HG02610 (cell line): ENCODE measurements at regions not wholly inside any gene's neighbourhood (a gene's known extent, or its start where the extent isn't known, plus 50 kb on each side); places are given as distances from the start of the nearest gene placed in this dataset.
"Not testable (repeated sequence)": the region's sequence is repeated elsewhere in the genome, so short reads cannot be mapped to it uniquely, and the experiment has no call there.

Experiments
- ATAC-seq: cut with Tn5 transposase; IDR thresholded peaks from one replicate; pipeline ENCODE4 v1.9.1; 2021; ENCODE audit warnings: mild to moderate bottlenecking, moderate library complexity; ENCODE audit not compliant: unreplicated experiment

- no peak for ATAC-seq
Observed at GRCh38 chr1:70667494-70668170, 256.6 kb downstream of the CTH start.

DNA sequence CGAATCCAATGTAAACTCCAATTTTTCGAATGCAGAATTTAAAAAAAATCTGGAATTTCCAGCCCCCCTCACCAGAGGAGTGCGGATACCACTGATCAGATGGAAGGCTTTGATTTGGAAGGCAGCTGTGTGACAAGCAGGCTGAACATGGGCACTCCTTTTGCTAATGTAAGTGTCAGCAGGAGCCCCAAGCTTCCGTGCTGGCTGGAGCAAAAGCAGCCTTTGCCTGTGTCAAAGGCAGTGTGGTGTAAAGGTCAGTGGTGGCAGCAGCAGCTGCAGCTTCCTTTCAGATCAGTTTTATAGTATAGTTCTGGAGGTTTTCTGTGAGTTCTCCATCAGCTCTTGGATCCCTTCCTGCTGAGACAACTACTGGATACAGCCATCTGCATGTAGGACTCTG is 259.9 kb downstream of the CTH start:
- ATAC-seq = no peak

GRCh38 chr1:70672442-70672888 is 261.4 kb downstream of the CTH start:
- no peak for ATAC-seq

- peak; percentile 34 for ATAC-seq
Observed at GRCh38 chr1:70674941-70675685, 264.0 kb downstream of the CTH start.

DNA sequence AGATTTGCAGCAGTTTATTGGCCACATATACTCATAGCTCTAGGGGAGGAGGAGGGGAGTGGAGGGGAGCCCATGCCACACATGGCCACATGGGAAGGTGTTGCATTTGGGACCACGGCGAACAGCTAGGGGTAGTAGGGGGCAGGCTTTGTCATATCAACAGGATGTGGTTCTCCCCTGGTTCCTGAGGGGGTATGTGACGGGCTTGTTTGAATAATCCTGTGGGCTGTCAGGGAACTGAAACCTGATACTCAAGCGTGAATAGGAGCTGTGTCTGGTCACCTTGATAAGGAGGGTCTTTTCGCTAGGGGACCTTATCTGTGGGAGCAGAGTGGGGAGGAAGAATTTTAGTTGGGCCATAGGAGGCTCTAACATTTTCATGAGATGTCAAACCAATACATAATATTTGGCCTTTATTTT is 264.7 kb downstream of the CTH start:
- peak; percentile 88 for ATAC-seq

- ATAC-seq = peak; percentile 99
Observed at GRCh38 chr1:70685300-70686286, 274.5 kb downstream of the CTH start.

GRCh38 chr1:70688580-70688979 is 277.5 kb downstream of the CTH start:
- no peak for ATAC-seq

DNA sequence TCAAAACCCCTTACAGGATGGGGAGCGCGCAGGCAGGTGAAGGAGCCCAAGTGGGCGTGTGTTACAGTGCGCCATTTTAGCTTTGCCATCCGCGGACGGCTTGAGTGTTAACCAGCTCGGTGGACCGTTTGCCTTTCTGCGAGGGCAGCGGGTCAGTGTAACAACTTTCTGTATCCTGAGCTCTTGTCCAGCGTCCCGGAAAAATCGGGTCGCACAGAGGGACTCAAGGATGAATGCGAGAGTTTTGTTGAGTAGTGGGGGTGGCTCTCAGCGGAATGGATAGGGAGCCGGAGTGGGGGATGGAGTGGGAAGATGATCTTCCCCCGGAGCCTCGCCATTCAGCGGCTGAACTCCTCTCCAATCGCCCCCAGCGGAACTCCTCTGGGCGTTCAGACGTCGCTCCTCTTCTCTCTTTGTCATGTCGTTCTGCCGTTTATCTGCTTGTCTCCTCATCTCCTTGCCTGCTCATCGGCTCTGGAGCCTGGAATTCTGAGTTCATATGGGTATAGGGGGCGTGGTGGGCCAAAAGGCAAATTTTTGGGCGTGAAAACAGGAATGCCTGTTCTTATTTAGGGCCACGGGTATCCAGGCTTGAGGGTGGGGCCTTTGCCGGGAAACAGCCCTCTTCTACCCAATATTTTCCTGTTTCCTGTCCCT is 295.4 kb downstream of the CTH start:
- no peak for ATAC-seq

DNA sequence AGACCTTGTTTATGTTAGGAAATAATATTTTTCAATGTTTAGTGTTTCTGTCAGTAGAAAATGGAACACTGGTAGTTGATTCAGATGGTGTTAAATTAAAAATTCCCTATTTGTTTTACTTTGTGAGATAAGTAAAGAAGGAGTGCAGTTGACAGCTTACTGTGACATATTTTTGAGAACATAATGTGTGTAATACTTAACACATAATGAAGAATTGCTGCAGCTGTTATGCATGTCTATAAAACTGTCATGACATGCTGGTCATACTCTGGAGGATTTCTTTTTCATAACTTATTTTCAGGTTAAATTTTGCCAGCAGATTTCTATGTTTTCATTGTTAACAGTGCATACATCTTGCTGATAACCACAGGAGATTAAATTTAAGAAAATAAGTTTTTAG is 296.1 kb downstream of the CTH start:
- no peak for ATAC-seq

- ATAC-seq = no peak
Observed at GRCh38 chr1:70714149-70714548, 303.1 kb downstream of the CTH start.

GRCh38 chr1:70717211-70717610 is 306.1 kb downstream of the CTH start:
- ATAC-seq = no peak

DNA sequence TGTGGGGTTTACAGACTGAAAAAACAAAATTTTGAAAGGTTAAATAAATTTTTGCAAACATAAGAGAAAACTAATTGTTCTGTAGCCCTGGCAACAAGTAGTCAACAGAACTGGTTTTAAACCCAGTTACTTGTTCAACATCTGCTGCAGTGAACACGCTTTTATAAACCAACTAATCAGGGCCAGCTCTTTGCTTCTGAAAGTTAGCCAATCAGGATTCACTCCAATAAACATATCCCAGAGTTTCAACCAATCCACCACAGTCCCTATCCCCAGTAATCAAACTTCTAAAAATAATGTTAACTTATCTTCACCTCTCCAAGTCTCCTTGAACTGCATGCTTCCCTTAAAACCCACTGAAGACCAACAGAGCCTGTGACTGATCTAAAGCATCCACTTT is 306.6 kb downstream of the CTH start:
- no peak for ATAC-seq

GRCh38 chr1:70718086-70718630 is 307.1 kb downstream of the CTH start:
- ATAC-seq = no peak

DNA sequence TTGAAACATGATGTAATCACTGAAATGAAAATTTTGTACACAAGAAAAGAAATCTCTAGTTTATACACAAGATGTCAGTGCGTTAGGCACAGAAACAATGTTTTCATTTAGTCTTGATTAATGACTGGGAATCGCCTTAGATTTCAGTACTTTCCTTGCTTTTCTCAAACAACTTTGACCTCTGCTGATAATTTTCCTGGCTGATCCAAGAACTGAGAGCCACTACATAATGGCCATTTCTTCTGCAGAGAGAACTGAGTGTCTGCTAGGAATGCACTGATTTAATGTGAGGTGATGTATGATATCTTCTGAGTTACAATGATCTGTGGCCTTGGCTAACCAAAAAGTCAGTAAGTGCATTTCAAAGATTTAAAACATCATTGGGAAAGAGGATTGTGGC is 308.1 kb downstream of the CTH start:
- no peak for ATAC-seq

DNA sequence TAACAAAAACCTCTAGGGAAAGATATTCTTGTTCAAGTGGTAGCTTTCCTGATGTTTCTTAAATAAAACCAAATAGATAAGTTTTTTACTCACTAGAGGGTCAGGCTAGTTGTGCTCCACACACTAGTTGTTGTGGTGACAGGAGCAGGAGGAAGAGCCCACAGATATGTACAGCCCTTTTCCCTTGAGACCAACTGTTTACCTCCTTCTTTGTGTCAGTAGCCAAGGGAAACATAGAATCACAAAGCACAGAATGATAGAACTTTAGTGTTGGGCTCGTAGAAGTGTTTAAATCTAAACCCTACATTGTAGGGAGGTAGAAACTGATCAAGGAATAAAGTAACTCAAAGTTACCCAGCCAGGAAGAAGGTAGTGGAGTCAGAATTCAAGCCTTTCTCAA is 309.0 kb downstream of the CTH start:
- ATAC-seq = no peak

DNA sequence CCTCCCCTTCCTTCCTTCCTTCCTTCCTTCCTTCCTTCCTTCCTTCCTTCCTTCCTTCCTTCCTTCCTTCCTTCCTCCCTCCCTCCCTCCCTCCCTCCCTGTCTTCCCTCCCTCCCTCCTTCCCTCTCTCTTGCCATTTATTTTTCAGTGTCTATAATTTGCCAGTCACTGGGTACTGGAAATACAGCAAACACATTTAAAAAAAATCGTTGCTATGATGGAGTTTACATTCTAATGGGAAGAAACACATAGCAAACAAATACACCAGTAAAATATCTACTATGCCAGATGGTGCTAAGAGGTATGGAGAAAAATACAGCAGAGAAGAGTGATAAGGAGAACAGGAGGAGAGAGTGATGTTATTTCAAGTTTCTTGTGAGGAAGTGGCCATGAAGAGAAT is 309.5 kb downstream of the CTH start:
- no peak for ATAC-seq

GRCh38 chr1:70727886-70728489 is 316.9 kb downstream of the CTH start:
- no peak for ATAC-seq

DNA sequence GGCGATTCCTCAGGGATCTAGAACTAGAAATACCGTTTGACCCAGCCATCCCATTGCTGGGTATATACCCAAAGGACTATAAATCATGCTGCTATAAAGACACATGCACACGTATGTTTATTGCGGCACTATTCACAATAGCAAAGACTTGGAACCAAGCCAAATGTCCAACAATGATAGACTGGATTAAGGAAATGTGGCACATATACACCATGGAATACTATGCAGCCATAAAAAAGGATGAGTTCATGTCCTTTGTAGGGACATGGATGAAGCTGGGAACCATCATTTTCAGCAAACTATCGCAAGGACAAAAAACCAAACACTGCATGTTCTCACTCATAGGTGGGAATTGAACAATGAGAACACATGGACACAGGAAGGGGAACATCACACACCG is 311.1 kb downstream of the PTGER3 start:
- ATAC-seq = not testable (repeated sequence)

- no peak for ATAC-seq
Observed at GRCh38 chr1:70737125-70737524, 310.5 kb downstream of the PTGER3 start.

GRCh38 chr1:70738624-70739023 is 309.0 kb downstream of the PTGER3 start:
- no peak for ATAC-seq
